ENCODE measurements at regions not wholly inside any gene's neighbourhood (a gene's known extent, or its start where the extent isn't known, plus 50 kb on each side); places are given as distances from the start of the nearest gene placed in this dataset.
"Not testable (repeated sequence)": the region's sequence is repeated elsewhere in the genome, so short reads cannot be mapped to it uniquely, and the experiment has no call there.

- DNase-seq (ENCODE audit: low read depth, low spot score) = peak; percentile 41
These were observed 63.0 kb downstream of the CYP4A11 start for GRCh38 chr1:46878173-46878782.

- not testable (repeated sequence) for DNase-seq (ENCODE audit: low read depth, low spot score)
These were observed 65.2 kb downstream of the CYP4A11 start for GRCh38 chr1:46876093-46876492.
